ENCODE measurements at regions not wholly inside any gene's neighbourhood (a gene's known extent, or its start where the extent isn't known, plus 50 kb on each side); places are given as distances from the start of the nearest gene placed in this dataset.

DNA sequence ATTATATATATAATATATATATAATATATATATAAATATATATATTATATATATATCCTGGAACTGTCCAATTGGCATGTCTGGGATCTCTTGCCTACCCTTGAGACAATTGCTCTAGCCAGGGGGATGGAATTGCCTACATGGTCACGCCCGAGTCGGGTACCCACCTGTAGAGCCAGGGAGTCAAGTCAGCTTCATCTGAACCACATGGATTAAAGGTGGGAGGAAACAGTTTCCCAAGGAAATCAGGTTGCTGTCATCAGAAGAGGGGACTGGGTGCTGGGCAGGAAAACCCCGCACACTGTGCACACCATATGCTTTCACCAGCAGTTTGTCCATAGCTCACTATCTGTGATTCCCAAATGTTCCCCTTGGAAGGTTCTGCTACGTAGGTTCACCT lies 252.5 kb upstream of the NOX3 start:
- H3K36me3 ChIP-seq (ENCODE audit: control insufficient read depth, insufficient read depth, low read length), result no peaks in the 10 kb centered on the region
- no peaks in the 10 kb centered on the region for H3K27me3 ChIP-seq (ENCODE audit: control insufficient read depth, insufficient read depth, low read length)
- no peak overlapping the region for H2AFZ ChIP-seq
- H3K9ac ChIP-seq, result no peak overlapping the region
- no peak overlapping the region for H3K27ac ChIP-seq
- no peaks in the 10 kb centered on the region for H3K9me3 ChIP-seq (ENCODE audit: control insufficient read depth, low read length)
- H3K79me2 ChIP-seq, result no peaks in the 10 kb centered on the region
- no peaks in the 10 kb centered on the region for H3K4me1 ChIP-seq
- no peak overlapping the region for H3K4me3 ChIP-seq (ENCODE audit: low read depth, low read length)
- TF ChIP-seq, protein P1, sequence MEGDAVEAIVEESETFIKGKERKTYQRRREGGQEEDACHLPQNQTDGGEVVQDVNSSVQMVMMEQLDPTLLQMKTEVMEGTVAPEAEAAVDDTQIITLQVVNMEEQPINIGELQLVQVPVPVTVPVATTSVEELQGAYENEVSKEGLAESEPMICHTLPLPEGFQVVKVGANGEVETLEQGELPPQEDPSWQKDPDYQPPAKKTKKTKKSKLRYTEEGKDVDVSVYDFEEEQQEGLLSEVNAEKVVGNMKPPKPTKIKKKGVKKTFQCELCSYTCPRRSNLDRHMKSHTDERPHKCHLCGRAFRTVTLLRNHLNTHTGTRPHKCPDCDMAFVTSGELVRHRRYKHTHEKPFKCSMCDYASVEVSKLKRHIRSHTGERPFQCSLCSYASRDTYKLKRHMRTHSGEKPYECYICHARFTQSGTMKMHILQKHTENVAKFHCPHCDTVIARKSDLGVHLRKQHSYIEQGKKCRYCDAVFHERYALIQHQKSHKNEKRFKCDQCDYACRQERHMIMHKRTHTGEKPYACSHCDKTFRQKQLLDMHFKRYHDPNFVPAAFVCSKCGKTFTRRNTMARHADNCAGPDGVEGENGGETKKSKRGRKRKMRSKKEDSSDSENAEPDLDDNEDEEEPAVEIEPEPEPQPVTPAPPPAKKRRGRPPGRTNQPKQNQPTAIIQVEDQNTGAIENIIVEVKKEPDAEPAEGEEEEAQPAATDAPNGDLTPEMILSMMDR (IDR thresholded peaks at IDR 0.05), result no peak
- no peak overlapping the region for H3K4me2 ChIP-seq (ENCODE audit: low read length)

DNA sequence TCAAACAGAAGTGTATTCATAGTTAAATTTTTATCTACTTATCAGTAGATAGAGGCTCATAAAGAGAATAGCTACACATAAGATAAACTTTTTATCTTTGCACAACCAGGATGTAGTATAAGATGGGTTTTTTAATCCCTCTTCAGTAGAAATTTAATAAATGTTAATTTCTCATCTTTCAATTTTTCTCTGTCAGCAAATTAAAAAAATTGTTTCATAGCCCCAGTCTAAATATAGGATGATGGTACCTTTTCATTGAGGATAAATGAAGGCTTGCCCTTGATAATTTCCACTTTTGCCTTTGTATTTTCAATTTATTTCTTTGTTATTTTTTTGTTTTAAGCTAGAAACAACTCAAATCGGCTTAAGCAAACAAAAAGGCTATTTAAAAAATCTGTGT lies 251.2 kb upstream of the NOX3 start:
- Histone ChIP-seq H3K36me3 (ENCODE audit: control insufficient read depth, insufficient read depth, low read length) (no peaks in the 10 kb centered on the region), H3K27me3 (ENCODE audit: control insufficient read depth, insufficient read depth, low read length) (no peaks in the 10 kb centered on the region), H2AFZ (no peak overlapping the region), H3K4me1 (no peaks in the 10 kb centered on the region), H3K79me2 (no peaks in the 10 kb centered on the region), H3K4me3 (ENCODE audit: low read depth, low read length) (no peak overlapping the region), H3K9ac (no peak overlapping the region), H3K4me2 (ENCODE audit: low read length) (no peak overlapping the region), H3K9me3 (ENCODE audit: control insufficient read depth, low read length) (no peaks in the 10 kb centered on the region), H3K27ac (no peak overlapping the region)
- TF ChIP-seq, protein P1 (IDR thresholded peaks at IDR 0.05), result no peak

DNA sequence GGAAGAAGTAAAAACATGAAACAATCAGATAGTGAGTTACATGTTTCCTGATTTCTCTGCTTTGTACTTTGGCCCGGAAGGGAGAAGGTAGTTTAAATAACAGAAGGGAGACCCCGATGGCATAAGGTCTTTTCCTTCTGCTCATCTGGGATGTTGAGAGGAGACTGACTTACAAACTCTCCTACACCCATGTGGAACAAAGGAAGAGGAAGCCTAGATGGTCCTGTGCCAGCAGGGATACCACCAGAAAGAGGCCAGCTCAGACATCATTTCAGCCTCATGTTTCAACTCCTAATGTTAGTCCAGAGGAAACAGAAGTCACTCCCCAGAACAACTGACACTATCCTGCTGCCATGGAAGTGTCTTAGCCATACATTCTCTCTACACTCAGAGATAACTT lies 250.7 kb upstream of the NOX3 start:
- Histone ChIP-seq H2AFZ (no peak overlapping the region), H3K4me2 (ENCODE audit: low read length) (no peak overlapping the region), H3K27ac (no peak overlapping the region), H3K9ac (no peak overlapping the region), H3K4me1 (no peaks in the 10 kb centered on the region), H3K27me3 (ENCODE audit: control insufficient read depth, insufficient read depth, low read length) (no peaks in the 10 kb centered on the region), H3K36me3 (ENCODE audit: control insufficient read depth, insufficient read depth, low read length) (no peaks in the 10 kb centered on the region), H3K4me3 (ENCODE audit: low read depth, low read length) (no peak overlapping the region), H3K79me2 (no peaks in the 10 kb centered on the region), H3K9me3 (ENCODE audit: control insufficient read depth, low read length) (no peaks in the 10 kb centered on the region)
- TF ChIP-seq, protein P1 (IDR thresholded peaks at IDR 0.05), result no peak

GRCh38 chr6:155701342-155701741 lies 245.7 kb upstream of the NOX3 start:
- H3K27ac ChIP-seq, result no peak overlapping the region
- H3K9me3 ChIP-seq (ENCODE audit: control insufficient read depth, low read length), result no peaks in the 10 kb centered on the region
- H3K4me3 ChIP-seq (ENCODE audit: low read depth, low read length), result no peak overlapping the region
- no peak overlapping the region for H3K9ac ChIP-seq
- TF ChIP-seq, protein P1 (IDR thresholded peaks at IDR 0.05), result no peak
- H3K79me2 ChIP-seq, result no peaks in the 10 kb centered on the region
- no peak overlapping the region for H3K4me2 ChIP-seq (ENCODE audit: low read length)
- H3K27me3 ChIP-seq (ENCODE audit: control insufficient read depth, insufficient read depth, low read length), result no peaks in the 10 kb centered on the region
- no peaks in the 10 kb centered on the region for H3K36me3 ChIP-seq (ENCODE audit: control insufficient read depth, insufficient read depth, low read length)
- H3K4me1 ChIP-seq, result no peaks in the 10 kb centered on the region
- no peak overlapping the region for H2AFZ ChIP-seq

DNA sequence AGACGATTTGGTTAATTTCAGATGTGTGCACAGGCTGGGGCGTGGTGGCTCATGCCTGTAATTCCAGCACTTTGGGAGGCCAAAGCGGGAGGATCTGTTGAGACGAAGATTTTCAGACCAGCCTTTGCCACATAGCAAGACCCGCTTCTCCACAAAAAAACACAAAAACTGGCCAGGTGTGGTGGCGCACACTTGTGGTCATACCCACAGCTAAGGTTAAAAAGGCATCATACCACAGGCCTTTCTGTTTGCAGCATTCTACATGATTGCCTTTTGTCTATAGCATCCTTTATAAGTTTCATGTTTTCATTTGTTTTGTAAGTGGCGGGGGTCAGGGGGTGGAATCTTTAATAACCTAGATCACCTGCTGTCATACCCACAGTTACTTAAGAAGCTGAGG lies 239.9 kb upstream of the NOX3 start:
- no peaks in the 10 kb centered on the region for H3K36me3 ChIP-seq (ENCODE audit: control insufficient read depth, insufficient read depth, low read length)
- H3K4me2 ChIP-seq (ENCODE audit: low read length), result no peak overlapping the region
- H3K79me2 ChIP-seq, result no peaks in the 10 kb centered on the region
- H3K27ac ChIP-seq, result no peak overlapping the region
- H3K4me1 ChIP-seq, result no peaks in the 10 kb centered on the region
- H3K4me3 ChIP-seq (ENCODE audit: low read depth, low read length), result no peak overlapping the region
- no peak overlapping the region for H3K9ac ChIP-seq
- no peaks in the 10 kb centered on the region for H3K27me3 ChIP-seq (ENCODE audit: control insufficient read depth, insufficient read depth, low read length)
- no peaks in the 10 kb centered on the region for H3K9me3 ChIP-seq (ENCODE audit: control insufficient read depth, low read length)
- H2AFZ ChIP-seq, result no peak overlapping the region
- TF ChIP-seq, protein P1 (IDR thresholded peaks at IDR 0.05), result no peak
